Neural progenitor cell (in vitro differentiated cells): ENCODE measurements at regions not wholly inside any gene's neighbourhood (a gene's known extent, or its start where the extent isn't known, plus 50 kb on each side); places are given as distances from the start of the nearest gene placed in this dataset.

Experiments used
- DNase-seq: peaks from one replicate; pipeline ENCODE4 v3.0.0-alpha.2; 2016; ENCODE audit warnings: low spot score
- H2AFZ ChIP-seq: fragments of 200-600 bp; sonication (generic); replicated peaks from 2 replicates; pipeline ENCODE4 v1.6.1; 2016; ENCODE audit warnings: antibody characterized with exemption
- H3F3A ChIP-seq: fragments of 200-600 bp; sonication (generic); 2 replicates; pipeline ENCODE4 v1.6.1; 2016; ENCODE audit warnings: antibody characterized with exemption, low read depth
- H3K27ac ChIP-seq: fragments of 200-600 bp; sonication (generic); 2 replicates; pipeline ENCODE4 v1.5.1; 2016; ENCODE audit warnings: mild to moderate bottlenecking
- H3K27me3 ChIP-seq: fragments of 200-600 bp; sonication (generic); 2 replicates; pipeline ENCODE4 v1.6.1; 2016; ENCODE audit warnings: mild to moderate bottlenecking, moderate library complexity
- H3K36me3 ChIP-seq: fragments of 200-600 bp; sonication (generic); 2 replicates; pipeline ENCODE4 v1.5.1; 2016
- H3K4me1 ChIP-seq: fragments of 200-600 bp; sonication (generic); 2 replicates; pipeline ENCODE4 v1.6.1; 2016; ENCODE audit warnings: mixed run types
- H3K4me2 ChIP-seq: fragments of 200-600 bp; sonication (generic); 2 replicates; pipeline ENCODE4 v1.6.1; 2016
- H3K4me3 ChIP-seq: fragments of 200-600 bp; sonication (generic); 2 replicates; pipeline ENCODE4 v1.5.1; 2016
- H3K79me2 ChIP-seq: fragments of 200-600 bp; sonication (generic); 2 replicates; pipeline ENCODE4 v1.6.1; 2016; ENCODE audit warnings: low read depth
- H3K9ac ChIP-seq: fragments of 200-600 bp; sonication (generic); 2 replicates; pipeline ENCODE4 v1.6.1; 2016
- H3K9me3 ChIP-seq: fragments of 200-600 bp; sonication (generic); 2 replicates; pipeline ENCODE4 v1.5.1; 2016; ENCODE audit warnings: low read depth
- H4K20me1 ChIP-seq: fragments of 200-600 bp; sonication (generic); 2 replicates; pipeline ENCODE4 v1.6.1; 2016; ENCODE audit warnings: low read depth
- H3K27ac Mint-ChIP-seq: 3 replicates; pipeline ENCODE4 v1.8.0; 2021; ENCODE audit warnings: mixed read lengths
- H3K27me3 Mint-ChIP-seq: 2 replicates; pipeline ENCODE4 v1.8.0; 2022; ENCODE audit warnings: low read depth, mild to moderate bottlenecking, inconsistent platforms, moderate library complexity, mixed read lengths; ENCODE audit not compliant: insufficient read depth
- H3K36me3 Mint-ChIP-seq: 3 replicates; pipeline ENCODE4 v1.8.0; 2021; ENCODE audit warnings: mixed read lengths
- H3K4me1 Mint-ChIP-seq: 3 replicates; pipeline ENCODE4 v1.8.0; 2021; ENCODE audit warnings: mixed read lengths
- H3K4me3 Mint-ChIP-seq: 3 replicates; pipeline ENCODE4 v1.8.0; 2021; ENCODE audit warnings: mild to moderate bottlenecking, moderate library complexity, mixed read lengths
- H3K9me3 Mint-ChIP-seq: 3 replicates; pipeline ENCODE4 v1.8.0; 2020; ENCODE audit warnings: mixed read lengths
- EZH2 ChIP-seq: fragments of 200-600 bp; sonication (generic); IDR thresholded peaks from 2 replicates; pipeline ENCODE4 v1.6.1; 2017; ENCODE audit warnings: antibody characterized with exemption, mild to moderate bottlenecking, moderate library complexity
- EZH2phosphoT487 ChIP-seq: fragments of 200-600 bp; sonication (generic); IDR thresholded peaks from 2 replicates; pipeline ENCODE4 v1.6.1; 2017; ENCODE audit warnings: antibody characterized with exemption
- TF ChIP-seq, protein P1 (sequence below): fragments of 200-600 bp; sonication (generic); IDR thresholded peaks from 2 replicates; pipeline ENCODE4 v1.5.1; 2017; ENCODE audit warnings: antibody characterized with exemption, mild to moderate bottlenecking

GRCh38 chr4:116913451-116913850 lies 171.9 kb downstream of the TRAM1L1 start:
- H3K27ac ChIP-seq = no peak overlapping the region
- Mint-ChIP-seq H3K9me3 (no peaks in the 10 kb centered on the region), H3K4me3 (no peak overlapping the region), H3K27me3 (no peaks in the 10 kb centered on the region), H3K27ac (no peak overlapping the region), H3K36me3 (no peaks in the 10 kb centered on the region), H3K4me1 (peaks cover 3% of the 10 kb centered on the region)
- no peaks in the 10 kb centered on the region for H3K9me3 ChIP-seq
- no peak overlapping the region for H3K9ac ChIP-seq
- H3F3A ChIP-seq = no peaks in the 10 kb centered on the region
- no peaks in the 10 kb centered on the region for H4K20me1 ChIP-seq
- no peak overlapping the region for H3K4me2 ChIP-seq
- H3K4me3 ChIP-seq = no peak overlapping the region
- no peaks in the 10 kb centered on the region for H3K36me3 ChIP-seq
- peak overlapping the region; percentile 22 for H2AFZ ChIP-seq
- no peaks in the 10 kb centered on the region for H3K4me1 ChIP-seq
- TF ChIP-seq, protein P1, sequence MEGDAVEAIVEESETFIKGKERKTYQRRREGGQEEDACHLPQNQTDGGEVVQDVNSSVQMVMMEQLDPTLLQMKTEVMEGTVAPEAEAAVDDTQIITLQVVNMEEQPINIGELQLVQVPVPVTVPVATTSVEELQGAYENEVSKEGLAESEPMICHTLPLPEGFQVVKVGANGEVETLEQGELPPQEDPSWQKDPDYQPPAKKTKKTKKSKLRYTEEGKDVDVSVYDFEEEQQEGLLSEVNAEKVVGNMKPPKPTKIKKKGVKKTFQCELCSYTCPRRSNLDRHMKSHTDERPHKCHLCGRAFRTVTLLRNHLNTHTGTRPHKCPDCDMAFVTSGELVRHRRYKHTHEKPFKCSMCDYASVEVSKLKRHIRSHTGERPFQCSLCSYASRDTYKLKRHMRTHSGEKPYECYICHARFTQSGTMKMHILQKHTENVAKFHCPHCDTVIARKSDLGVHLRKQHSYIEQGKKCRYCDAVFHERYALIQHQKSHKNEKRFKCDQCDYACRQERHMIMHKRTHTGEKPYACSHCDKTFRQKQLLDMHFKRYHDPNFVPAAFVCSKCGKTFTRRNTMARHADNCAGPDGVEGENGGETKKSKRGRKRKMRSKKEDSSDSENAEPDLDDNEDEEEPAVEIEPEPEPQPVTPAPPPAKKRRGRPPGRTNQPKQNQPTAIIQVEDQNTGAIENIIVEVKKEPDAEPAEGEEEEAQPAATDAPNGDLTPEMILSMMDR = no peak
- TF ChIP-seq EZH2 (no peak), EZH2phosphoT487 (no peak)
- no peaks in the 10 kb centered on the region for H3K79me2 ChIP-seq
- H3K27me3 ChIP-seq = no peaks in the 10 kb centered on the region
- no peak for DNase-seq

DNA sequence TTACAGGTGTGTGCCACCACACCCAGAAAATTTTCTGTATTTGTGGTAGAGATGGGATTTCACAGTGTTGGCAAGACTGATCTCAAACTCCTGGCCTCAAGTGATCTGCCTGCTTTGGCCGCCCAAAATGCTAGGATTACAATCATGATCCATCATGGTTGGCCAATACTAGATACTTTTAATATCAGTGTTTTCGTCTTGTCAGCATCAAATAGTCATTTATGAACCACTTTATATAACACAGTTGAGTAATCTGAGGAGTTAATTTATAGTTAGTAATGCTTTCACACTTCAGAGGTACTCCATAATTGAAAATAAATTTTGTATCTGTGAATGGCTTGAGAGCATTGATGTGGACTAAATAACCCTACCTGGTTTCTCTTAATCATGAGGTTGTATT lies 178.6 kb downstream of the TRAM1L1 start:
- H3K36me3 Mint-ChIP-seq = no peaks in the 10 kb centered on the region
- H3K4me2 ChIP-seq = no peak overlapping the region
- H3K27me3 ChIP-seq = no peaks in the 10 kb centered on the region
- no peaks in the 10 kb centered on the region for H3K9me3 ChIP-seq
- H3K4me3 ChIP-seq = no peak overlapping the region
- no peak overlapping the region for H3K27ac ChIP-seq
- no peak overlapping the region for H3K4me3 Mint-ChIP-seq
- H3K79me2 ChIP-seq = no peaks in the 10 kb centered on the region
- no peaks in the 10 kb centered on the region for H4K20me1 ChIP-seq
- H3K36me3 ChIP-seq = no peaks in the 10 kb centered on the region
- peaks cover 2% of the 10 kb centered on the region for H3K27me3 Mint-ChIP-seq
- H3K27ac Mint-ChIP-seq = no peak overlapping the region
- no peaks in the 10 kb centered on the region for H3K4me1 Mint-ChIP-seq
- no peaks in the 10 kb centered on the region for H3K4me1 ChIP-seq
- no peak for DNase-seq
- no peaks in the 10 kb centered on the region for H3K9me3 Mint-ChIP-seq
- H3F3A ChIP-seq = no peaks in the 10 kb centered on the region
- H3K9ac ChIP-seq = no peak overlapping the region
- no peak overlapping the region for H2AFZ ChIP-seq
- TF ChIP-seq EZH2 (no peak), EZH2phosphoT487 (no peak)
- TF ChIP-seq, protein P1 = no peak

DNA sequence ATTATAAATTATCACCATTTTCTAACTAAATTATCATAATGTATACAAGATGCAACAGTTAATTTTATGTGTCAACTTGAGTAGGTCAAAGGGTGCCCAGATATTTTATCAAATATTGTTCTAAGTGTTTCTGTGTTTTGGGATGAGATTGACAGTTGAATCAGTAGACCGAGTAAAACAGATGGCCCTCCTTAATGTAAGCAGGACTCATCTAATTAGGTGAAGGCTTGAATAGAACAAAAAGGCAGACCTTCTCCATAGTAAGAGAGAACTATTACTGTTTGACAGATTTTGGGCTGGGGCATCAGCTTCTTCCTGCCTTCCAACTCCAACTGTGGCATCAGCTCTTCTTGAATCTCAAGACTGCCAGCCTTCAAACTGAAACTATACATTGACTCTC lies 185.8 kb downstream of the TRAM1L1 start:
- Histone ChIP-seq H3K4me1 (no peaks in the 10 kb centered on the region), H3K9ac (no peak overlapping the region), H3K27ac (no peak overlapping the region), H3K4me3 (no peak overlapping the region), H2AFZ (no peak overlapping the region), H3F3A (no peaks in the 10 kb centered on the region), H4K20me1 (no peaks in the 10 kb centered on the region), H3K9me3 (no peaks in the 10 kb centered on the region), H3K4me2 (no peak overlapping the region), H3K27me3 (no peaks in the 10 kb centered on the region), H3K79me2 (no peaks in the 10 kb centered on the region), H3K36me3 (no peaks in the 10 kb centered on the region)
- no peaks in the 10 kb centered on the region for H3K4me1 Mint-ChIP-seq
- no peaks in the 10 kb centered on the region for H3K36me3 Mint-ChIP-seq
- H3K9me3 Mint-ChIP-seq = no peaks in the 10 kb centered on the region
- TF ChIP-seq EZH2 = no peak
- TF ChIP-seq, protein P1 = no peak
- no peak for TF ChIP-seq EZH2phosphoT487
- DNase-seq = no peak
- no peak overlapping the region for H3K4me3 Mint-ChIP-seq
- H3K27ac Mint-ChIP-seq = no peak overlapping the region
- no peaks in the 10 kb centered on the region for H3K27me3 Mint-ChIP-seq

DNA sequence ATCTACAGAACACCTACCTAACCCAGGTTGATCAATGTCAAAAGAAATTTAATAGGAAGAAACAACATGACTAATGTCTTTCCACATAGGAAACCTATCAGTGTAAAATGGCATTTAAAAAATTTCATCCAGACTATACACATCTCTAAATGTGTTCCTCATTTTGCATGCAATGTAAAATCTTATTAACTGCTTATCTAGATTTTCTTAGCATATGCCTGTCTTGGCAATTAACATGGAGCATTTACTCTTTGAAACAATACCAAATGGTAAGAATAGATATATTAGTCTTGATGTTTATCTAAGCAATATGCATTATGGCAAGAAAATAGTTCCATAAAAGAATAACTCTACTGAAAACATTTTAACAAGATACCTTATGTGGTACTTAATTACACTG lies 199.8 kb downstream of the TRAM1L1 start:
- H3K27ac Mint-ChIP-seq = no peak overlapping the region
- H3K4me3 Mint-ChIP-seq = no peak overlapping the region
- no peaks in the 10 kb centered on the region for H3K27me3 ChIP-seq
- no peaks in the 10 kb centered on the region for H3K9me3 ChIP-seq
- no peaks in the 10 kb centered on the region for H3K36me3 ChIP-seq
- H3K4me3 ChIP-seq = no peak overlapping the region
- H3K27me3 Mint-ChIP-seq = peaks cover 2% of the 10 kb centered on the region
- H3F3A ChIP-seq = no peaks in the 10 kb centered on the region
- no peaks in the 10 kb centered on the region for H3K4me1 ChIP-seq
- DNase-seq = no peak
- H3K9ac ChIP-seq = no peak overlapping the region
- H3K9me3 Mint-ChIP-seq = no peaks in the 10 kb centered on the region
- TF ChIP-seq EZH2 (no peak), EZH2phosphoT487 (no peak)
- TF ChIP-seq, protein P1 = no peak
- no peak overlapping the region for H2AFZ ChIP-seq
- H4K20me1 ChIP-seq = no peaks in the 10 kb centered on the region
- H3K36me3 Mint-ChIP-seq = no peaks in the 10 kb centered on the region
- no peaks in the 10 kb centered on the region for H3K79me2 ChIP-seq
- no peak overlapping the region for H3K27ac ChIP-seq
- no peaks in the 10 kb centered on the region for H3K4me1 Mint-ChIP-seq
- no peak overlapping the region for H3K4me2 ChIP-seq
